Neural progenitor cell (in vitro differentiated cells): ENCODE measurements at regions not wholly inside any gene's neighbourhood (a gene's known extent, or its start where the extent isn't known, plus 50 kb on each side); places are given as distances from the start of the nearest gene placed in this dataset.

Experiments
- DNase-seq: peaks from one replicate; pipeline ENCODE4 v3.0.0-alpha.2; 2016; ENCODE audit warnings: low spot score
- H2AFZ ChIP-seq: fragments of 200-600 bp; sonication (generic); replicated peaks from 2 replicates; pipeline ENCODE4 v1.6.1; 2016; ENCODE audit warnings: antibody characterized with exemption
- H3F3A ChIP-seq: fragments of 200-600 bp; sonication (generic); 2 replicates; pipeline ENCODE4 v1.6.1; 2016; ENCODE audit warnings: antibody characterized with exemption, low read depth
- H3K27ac ChIP-seq: fragments of 200-600 bp; sonication (generic); 2 replicates; pipeline ENCODE4 v1.5.1; 2016; ENCODE audit warnings: mild to moderate bottlenecking
- H3K27me3 ChIP-seq: fragments of 200-600 bp; sonication (generic); 2 replicates; pipeline ENCODE4 v1.6.1; 2016; ENCODE audit warnings: mild to moderate bottlenecking, moderate library complexity
- H3K36me3 ChIP-seq: fragments of 200-600 bp; sonication (generic); 2 replicates; pipeline ENCODE4 v1.5.1; 2016
- H3K4me1 ChIP-seq: fragments of 200-600 bp; sonication (generic); 2 replicates; pipeline ENCODE4 v1.6.1; 2016; ENCODE audit warnings: mixed run types
- H3K4me2 ChIP-seq: fragments of 200-600 bp; sonication (generic); 2 replicates; pipeline ENCODE4 v1.6.1; 2016
- H3K4me3 ChIP-seq: fragments of 200-600 bp; sonication (generic); 2 replicates; pipeline ENCODE4 v1.5.1; 2016
- H3K79me2 ChIP-seq: fragments of 200-600 bp; sonication (generic); 2 replicates; pipeline ENCODE4 v1.6.1; 2016; ENCODE audit warnings: low read depth
- H3K9ac ChIP-seq: fragments of 200-600 bp; sonication (generic); 2 replicates; pipeline ENCODE4 v1.6.1; 2016
- H3K9me3 ChIP-seq: fragments of 200-600 bp; sonication (generic); 2 replicates; pipeline ENCODE4 v1.5.1; 2016; ENCODE audit warnings: low read depth
- H4K20me1 ChIP-seq: fragments of 200-600 bp; sonication (generic); 2 replicates; pipeline ENCODE4 v1.6.1; 2016; ENCODE audit warnings: low read depth
- H3K27ac Mint-ChIP-seq: 3 replicates; pipeline ENCODE4 v1.8.0; 2021; ENCODE audit warnings: mixed read lengths
- H3K27me3 Mint-ChIP-seq: 2 replicates; pipeline ENCODE4 v1.8.0; 2022; ENCODE audit warnings: low read depth, mild to moderate bottlenecking, inconsistent platforms, moderate library complexity, mixed read lengths; ENCODE audit not compliant: insufficient read depth
- H3K36me3 Mint-ChIP-seq: 3 replicates; pipeline ENCODE4 v1.8.0; 2021; ENCODE audit warnings: mixed read lengths
- H3K4me1 Mint-ChIP-seq: 3 replicates; pipeline ENCODE4 v1.8.0; 2021; ENCODE audit warnings: mixed read lengths
- H3K4me3 Mint-ChIP-seq: 3 replicates; pipeline ENCODE4 v1.8.0; 2021; ENCODE audit warnings: mild to moderate bottlenecking, moderate library complexity, mixed read lengths
- H3K9me3 Mint-ChIP-seq: 3 replicates; pipeline ENCODE4 v1.8.0; 2020; ENCODE audit warnings: mixed read lengths
- EZH2 ChIP-seq: fragments of 200-600 bp; sonication (generic); IDR thresholded peaks from 2 replicates; pipeline ENCODE4 v1.6.1; 2017; ENCODE audit warnings: antibody characterized with exemption, mild to moderate bottlenecking, moderate library complexity
- EZH2phosphoT487 ChIP-seq: fragments of 200-600 bp; sonication (generic); IDR thresholded peaks from 2 replicates; pipeline ENCODE4 v1.6.1; 2017; ENCODE audit warnings: antibody characterized with exemption
- TF ChIP-seq, protein P1 (sequence below): fragments of 200-600 bp; sonication (generic); IDR thresholded peaks from 2 replicates; pipeline ENCODE4 v1.5.1; 2017; ENCODE audit warnings: antibody characterized with exemption, mild to moderate bottlenecking

DNA sequence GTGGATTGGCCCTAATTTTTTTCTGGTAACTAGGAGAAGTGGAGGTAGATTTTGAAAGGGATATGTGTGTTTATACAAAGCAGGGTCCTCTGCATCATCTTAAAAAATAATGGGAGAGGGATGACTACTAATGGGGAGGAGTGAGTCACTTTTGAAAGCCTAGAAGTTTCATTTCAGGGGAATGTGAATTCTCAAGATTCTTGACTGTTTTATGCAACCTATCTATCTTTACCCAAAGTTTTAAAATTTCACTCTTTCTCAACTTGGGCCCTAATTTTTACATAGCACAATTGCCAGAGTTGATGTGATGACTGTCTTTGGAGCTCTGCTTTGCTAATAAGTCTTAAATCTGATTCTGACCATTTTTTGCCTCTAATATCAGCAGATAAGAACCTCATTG, 445.2 kb downstream of the GRXCR1 start:
- no peak overlapping the region for H3K4me2 ChIP-seq
- Mint-ChIP-seq H3K4me3 (no peak overlapping the region), H3K9me3 (no peaks in the 10 kb centered on the region), H3K4me1 (no peaks in the 10 kb centered on the region), H3K27me3 (no peaks in the 10 kb centered on the region), H3K27ac (no peak overlapping the region), H3K36me3 (no peaks in the 10 kb centered on the region)
- H2AFZ ChIP-seq = no peak overlapping the region
- H3K9ac ChIP-seq = no peak overlapping the region
- no peaks in the 10 kb centered on the region for H4K20me1 ChIP-seq
- no peak overlapping the region for H3K27ac ChIP-seq
- H3K36me3 ChIP-seq = no peaks in the 10 kb centered on the region
- H3K4me3 ChIP-seq = no peak overlapping the region
- no peaks in the 10 kb centered on the region for H3K4me1 ChIP-seq
- no peaks in the 10 kb centered on the region for H3K79me2 ChIP-seq
- no peaks in the 10 kb centered on the region for H3K9me3 ChIP-seq
- H3F3A ChIP-seq = no peaks in the 10 kb centered on the region
- no peak for DNase-seq
- H3K27me3 ChIP-seq = no peaks in the 10 kb centered on the region
- no peak for TF ChIP-seq EZH2phosphoT487
- no peak for TF ChIP-seq EZH2
- TF ChIP-seq, protein P1, sequence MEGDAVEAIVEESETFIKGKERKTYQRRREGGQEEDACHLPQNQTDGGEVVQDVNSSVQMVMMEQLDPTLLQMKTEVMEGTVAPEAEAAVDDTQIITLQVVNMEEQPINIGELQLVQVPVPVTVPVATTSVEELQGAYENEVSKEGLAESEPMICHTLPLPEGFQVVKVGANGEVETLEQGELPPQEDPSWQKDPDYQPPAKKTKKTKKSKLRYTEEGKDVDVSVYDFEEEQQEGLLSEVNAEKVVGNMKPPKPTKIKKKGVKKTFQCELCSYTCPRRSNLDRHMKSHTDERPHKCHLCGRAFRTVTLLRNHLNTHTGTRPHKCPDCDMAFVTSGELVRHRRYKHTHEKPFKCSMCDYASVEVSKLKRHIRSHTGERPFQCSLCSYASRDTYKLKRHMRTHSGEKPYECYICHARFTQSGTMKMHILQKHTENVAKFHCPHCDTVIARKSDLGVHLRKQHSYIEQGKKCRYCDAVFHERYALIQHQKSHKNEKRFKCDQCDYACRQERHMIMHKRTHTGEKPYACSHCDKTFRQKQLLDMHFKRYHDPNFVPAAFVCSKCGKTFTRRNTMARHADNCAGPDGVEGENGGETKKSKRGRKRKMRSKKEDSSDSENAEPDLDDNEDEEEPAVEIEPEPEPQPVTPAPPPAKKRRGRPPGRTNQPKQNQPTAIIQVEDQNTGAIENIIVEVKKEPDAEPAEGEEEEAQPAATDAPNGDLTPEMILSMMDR = no peak

DNA sequence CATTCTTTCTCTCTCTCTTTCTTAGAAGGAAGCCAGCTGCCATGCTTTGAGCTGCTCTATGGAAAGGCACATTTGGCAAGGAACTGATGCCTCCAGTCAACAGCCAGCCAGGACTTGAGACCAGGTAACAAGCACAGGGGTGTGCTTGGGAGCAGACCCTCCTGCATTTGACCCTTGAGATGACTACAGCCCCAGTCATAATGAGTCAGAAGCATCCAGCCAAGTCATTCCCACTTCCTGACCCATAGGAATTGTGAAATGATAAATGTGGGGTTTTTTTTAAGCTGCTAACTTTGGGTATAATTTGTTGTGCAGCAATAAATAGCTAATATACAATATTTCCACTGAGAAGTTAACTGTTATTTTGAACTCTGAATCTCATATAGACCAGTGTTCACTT, 446.9 kb downstream of the GRXCR1 start:
- DNase-seq = no peak
- no peaks in the 10 kb centered on the region for H3K36me3 Mint-ChIP-seq
- no peak overlapping the region for H3K4me3 Mint-ChIP-seq
- no peaks in the 10 kb centered on the region for H3K36me3 ChIP-seq
- H3K4me2 ChIP-seq = no peak overlapping the region
- H3K9ac ChIP-seq = no peak overlapping the region
- no peaks in the 10 kb centered on the region for H3K27me3 ChIP-seq
- TF ChIP-seq EZH2phosphoT487 (no peak), EZH2 (no peak)
- TF ChIP-seq, protein P1 = no peak
- no peak overlapping the region for H3K4me3 ChIP-seq
- H3K79me2 ChIP-seq = no peaks in the 10 kb centered on the region
- H3K4me1 ChIP-seq = no peaks in the 10 kb centered on the region
- no peaks in the 10 kb centered on the region for H3K9me3 ChIP-seq
- H3K4me1 Mint-ChIP-seq = no peaks in the 10 kb centered on the region
- no peak overlapping the region for H3K27ac ChIP-seq
- H4K20me1 ChIP-seq = no peaks in the 10 kb centered on the region
- H3F3A ChIP-seq = no peaks in the 10 kb centered on the region
- H3K9me3 Mint-ChIP-seq = no peaks in the 10 kb centered on the region
- no peak overlapping the region for H3K27ac Mint-ChIP-seq
- no peak overlapping the region for H2AFZ ChIP-seq
- H3K27me3 Mint-ChIP-seq = peaks cover 2% of the 10 kb centered on the region

DNA sequence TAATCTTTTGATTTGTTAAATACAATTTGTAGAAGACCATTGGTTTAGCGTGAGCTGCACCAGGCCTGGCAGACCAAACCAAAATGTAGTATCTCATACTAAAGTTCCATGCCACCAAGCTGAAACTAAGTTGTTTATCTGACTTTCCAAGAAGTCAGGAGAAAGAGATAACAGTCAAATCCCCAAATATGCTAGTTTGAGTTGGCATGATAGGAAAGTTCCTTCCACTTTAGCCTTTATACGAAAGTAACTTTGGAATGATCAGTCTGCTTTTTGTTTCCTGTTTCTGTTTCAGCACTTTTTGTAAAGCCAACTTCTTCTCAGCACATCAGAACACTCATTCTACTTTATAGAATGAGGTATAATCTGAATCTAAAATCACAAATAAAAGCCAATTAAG, 449.2 kb downstream of the GRXCR1 start:
- no peaks in the 10 kb centered on the region for H3K9me3 Mint-ChIP-seq
- H3K4me2 ChIP-seq = no peak overlapping the region
- H3K27me3 ChIP-seq = no peaks in the 10 kb centered on the region
- H3K9me3 ChIP-seq = no peaks in the 10 kb centered on the region
- no peaks in the 10 kb centered on the region for H3K79me2 ChIP-seq
- H3K27me3 Mint-ChIP-seq = peaks cover 2% of the 10 kb centered on the region
- no peak overlapping the region for H3K27ac ChIP-seq
- no peak overlapping the region for H3K27ac Mint-ChIP-seq
- TF ChIP-seq, protein P1 = no peak
- TF ChIP-seq EZH2phosphoT487 (no peak), EZH2 (no peak)
- H3K36me3 Mint-ChIP-seq = no peaks in the 10 kb centered on the region
- no peaks in the 10 kb centered on the region for H3K4me1 Mint-ChIP-seq
- no peak overlapping the region for H3K4me3 Mint-ChIP-seq
- H3K4me3 ChIP-seq = no peak overlapping the region
- H2AFZ ChIP-seq = peak overlapping the region; percentile 21
- DNase-seq = no peak
- no peaks in the 10 kb centered on the region for H4K20me1 ChIP-seq
- H3F3A ChIP-seq = no peaks in the 10 kb centered on the region
- H3K36me3 ChIP-seq = no peaks in the 10 kb centered on the region
- no peak overlapping the region for H3K9ac ChIP-seq
- H3K4me1 ChIP-seq = no peaks in the 10 kb centered on the region

DNA sequence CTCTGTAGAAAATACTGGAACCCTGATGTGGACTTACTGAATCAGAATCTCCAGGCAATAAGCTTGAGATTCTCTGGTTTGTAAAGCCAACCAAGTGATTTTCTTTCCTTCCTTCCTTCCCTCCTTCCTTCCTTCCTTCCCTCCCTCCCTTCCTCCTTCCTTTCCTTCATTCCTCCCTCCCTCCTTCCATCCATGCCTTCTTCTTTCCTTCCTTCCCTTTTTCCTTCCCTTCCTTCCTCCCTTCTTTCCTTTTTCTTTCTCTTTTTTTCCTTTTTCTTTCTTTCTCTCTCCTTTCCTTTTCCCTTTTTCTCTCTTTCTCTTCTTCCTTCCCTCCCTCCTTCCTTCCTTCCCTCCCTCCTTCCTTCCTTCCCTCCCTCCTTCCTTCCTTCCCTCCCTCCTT, 450.8 kb downstream of the GRXCR1 start:
- H3K27ac Mint-ChIP-seq = no peak overlapping the region
- Histone ChIP-seq H3K9ac (no peak overlapping the region), H3F3A (no peaks in the 10 kb centered on the region), H4K20me1 (no peaks in the 10 kb centered on the region), H3K9me3 (no peaks in the 10 kb centered on the region), H3K4me2 (no peak overlapping the region), H3K79me2 (no peaks in the 10 kb centered on the region), H3K27ac (no peak overlapping the region), H3K4me1 (no peaks in the 10 kb centered on the region), H3K4me3 (no peak overlapping the region), H2AFZ (no peak overlapping the region), H3K27me3 (no peaks in the 10 kb centered on the region), H3K36me3 (no peaks in the 10 kb centered on the region)
- no peaks in the 10 kb centered on the region for H3K4me1 Mint-ChIP-seq
- peaks cover 2% of the 10 kb centered on the region for H3K27me3 Mint-ChIP-seq
- TF ChIP-seq, protein P1 = no peak
- no peak for TF ChIP-seq EZH2
- TF ChIP-seq EZH2phosphoT487 = no peak
- no peak overlapping the region for H3K4me3 Mint-ChIP-seq
- no peaks in the 10 kb centered on the region for H3K36me3 Mint-ChIP-seq
- H3K9me3 Mint-ChIP-seq = no peaks in the 10 kb centered on the region
- DNase-seq = no peak
